HG02588 (cell line): ENCODE measurements at regions not wholly inside any gene's neighbourhood (a gene's known extent, or its start where the extent isn't known, plus 50 kb on each side); places are given as distances from the start of the nearest gene placed in this dataset.
A peak's percentile ranks its signal among the peaks of the same experiment; 100 is the strongest.
"Not testable (repeated sequence)": the region's sequence is repeated elsewhere in the genome, so short reads cannot be mapped to it uniquely, and the experiment has no call there.

ENCODE experiments used
- ATAC-seq: cut with Tn5 transposase; IDR thresholded peaks from one replicate; pipeline ENCODE4 v1.9.1; 2021; ENCODE audit warnings: mild to moderate bottlenecking, moderate library complexity; ENCODE audit not compliant: unreplicated experiment

GRCh38 chr7:32658467-32658869 is 163.2 kb downstream of the AVL9 start:
- ATAC-seq, result no peak

GRCh38 chr7:32658034-32658433 is 162.7 kb downstream of the AVL9 start:
- ATAC-seq, result no peak

- ATAC-seq, result not testable (repeated sequence)
These were observed 159.3 kb downstream of the AVL9 start for GRCh38 chr7:32654549-32654948.

DNA sequence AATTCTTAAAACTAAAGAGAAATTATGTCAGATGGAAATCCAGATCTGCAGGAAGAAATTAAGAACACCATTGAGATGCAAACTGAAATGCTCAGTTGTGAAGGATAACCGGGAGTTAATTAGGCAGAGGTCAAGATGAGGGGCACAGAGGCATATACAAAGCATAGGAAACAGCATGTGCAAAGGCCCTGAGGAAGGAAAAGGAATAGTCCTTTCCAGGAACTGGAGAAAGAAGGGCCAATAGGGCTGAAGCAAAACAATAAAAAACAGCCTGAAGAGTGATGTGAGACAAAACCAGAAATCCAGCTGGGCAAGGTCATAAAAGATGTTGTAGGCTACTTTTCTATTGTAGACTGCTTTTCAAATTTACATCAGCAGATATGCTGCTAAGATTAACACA is 155.1 kb downstream of the AVL9 start:
- not testable (repeated sequence) for ATAC-seq

DNA sequence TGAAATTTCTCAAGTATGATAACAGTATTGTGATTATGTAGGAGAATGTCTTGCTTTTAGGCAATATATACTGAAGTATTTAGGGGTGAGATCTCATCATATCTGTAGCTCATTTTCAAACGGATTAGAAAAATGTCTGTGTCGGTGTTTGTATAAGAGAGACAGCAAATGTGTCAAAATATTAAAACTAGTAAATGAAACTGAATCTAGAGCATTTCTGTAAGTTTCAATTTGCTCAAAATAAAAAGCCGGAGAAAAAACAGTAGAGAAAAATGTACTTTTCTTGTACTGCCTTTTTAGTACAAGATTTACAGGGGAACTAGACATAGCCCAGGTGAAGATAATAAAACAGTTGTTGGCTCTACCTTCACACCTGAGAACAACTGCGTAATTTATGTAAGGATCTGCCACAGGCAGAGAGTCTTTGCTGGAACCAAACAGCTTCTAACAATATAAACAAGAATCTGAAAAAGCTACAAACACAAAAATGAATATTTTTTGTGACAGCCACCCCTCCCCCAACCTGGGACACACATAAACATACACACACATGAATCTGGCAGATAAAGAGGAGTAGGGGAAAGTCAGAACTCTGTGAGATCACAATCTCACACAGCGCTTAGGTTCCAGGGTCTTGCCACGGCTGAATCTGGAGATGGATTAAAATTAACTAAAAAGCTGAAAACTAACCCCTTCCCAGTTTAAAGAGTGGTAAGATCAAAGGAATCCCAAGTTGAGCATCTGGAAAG is 153.3 kb downstream of the AVL9 start:
- ATAC-seq, result no peak

- ATAC-seq, result not testable (repeated sequence)
These were observed 150.0 kb downstream of the AVL9 start for GRCh38 chr7:32645255-32645654.

- ATAC-seq, result no peak
These were observed 147.9 kb downstream of the AVL9 start for GRCh38 chr7:32643194-32643593.

GRCh38 chr7:32639122-32639521 is 143.8 kb downstream of the AVL9 start:
- no peak for ATAC-seq

- peak; percentile 86 for ATAC-seq
These were observed 143.3 kb downstream of the AVL9 start for GRCh38 chr7:32638479-32639121.
